Panc1 (cell line): ENCODE measurements at regions not wholly inside any gene's neighbourhood (a gene's known extent, or its start where the extent isn't known, plus 50 kb on each side); places are given as distances from the start of the nearest gene placed in this dataset.

Experiments used
- POLR2AphosphoS5 ChIP-seq: IDR thresholded peaks from 2 replicates; pipeline ENCODE4 v1.6.1; 2012; ENCODE audit warnings: mild to moderate bottlenecking, low read depth, low read length, moderate library complexity
- TF ChIP-seq, protein P1 (sequence below): fragments of 450-650 bp; IDR thresholded peaks from 2 replicates; pipeline ENCODE4 v1.5.1; 2017; ENCODE audit warnings: mild to moderate bottlenecking
- TF ChIP-seq, protein P2 (sequence below), 2 experiments: IDR thresholded peaks; 2 replicates each; pipeline ENCODE4 v1.6.1; 2011 to 2012; ENCODE audit warnings: low read depth in 2 of 2, control low read depth in 1 of 2, low read length in 1 of 2, mild to moderate bottlenecking in 1 of 2, moderate library complexity in 1 of 2; ENCODE audit not compliant: insufficient read depth in 1 of 2

DNA sequence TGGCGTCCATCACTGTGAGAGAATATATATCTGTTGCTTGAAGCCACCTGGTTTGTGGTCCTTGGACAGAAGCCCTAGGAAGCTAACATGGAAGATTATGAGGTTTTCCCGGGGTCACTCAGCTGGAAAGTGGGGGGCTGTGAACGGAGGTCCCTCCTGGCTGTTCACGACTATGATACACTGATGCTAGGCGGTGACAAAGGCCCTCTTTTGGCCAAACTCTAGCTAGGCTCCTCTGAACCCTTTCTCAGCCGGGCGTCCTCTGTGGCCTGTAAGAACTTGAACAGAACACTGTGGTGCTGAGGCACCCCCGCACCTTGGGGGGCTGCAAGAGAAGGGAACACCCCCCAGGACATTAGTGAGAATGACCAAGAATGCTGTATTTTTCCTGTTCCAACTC, 164.6 kb downstream of the TFCP2L1 start:
- TF ChIP-seq, protein P1, sequence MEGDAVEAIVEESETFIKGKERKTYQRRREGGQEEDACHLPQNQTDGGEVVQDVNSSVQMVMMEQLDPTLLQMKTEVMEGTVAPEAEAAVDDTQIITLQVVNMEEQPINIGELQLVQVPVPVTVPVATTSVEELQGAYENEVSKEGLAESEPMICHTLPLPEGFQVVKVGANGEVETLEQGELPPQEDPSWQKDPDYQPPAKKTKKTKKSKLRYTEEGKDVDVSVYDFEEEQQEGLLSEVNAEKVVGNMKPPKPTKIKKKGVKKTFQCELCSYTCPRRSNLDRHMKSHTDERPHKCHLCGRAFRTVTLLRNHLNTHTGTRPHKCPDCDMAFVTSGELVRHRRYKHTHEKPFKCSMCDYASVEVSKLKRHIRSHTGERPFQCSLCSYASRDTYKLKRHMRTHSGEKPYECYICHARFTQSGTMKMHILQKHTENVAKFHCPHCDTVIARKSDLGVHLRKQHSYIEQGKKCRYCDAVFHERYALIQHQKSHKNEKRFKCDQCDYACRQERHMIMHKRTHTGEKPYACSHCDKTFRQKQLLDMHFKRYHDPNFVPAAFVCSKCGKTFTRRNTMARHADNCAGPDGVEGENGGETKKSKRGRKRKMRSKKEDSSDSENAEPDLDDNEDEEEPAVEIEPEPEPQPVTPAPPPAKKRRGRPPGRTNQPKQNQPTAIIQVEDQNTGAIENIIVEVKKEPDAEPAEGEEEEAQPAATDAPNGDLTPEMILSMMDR: no peak
- no peak for TF ChIP-seq POLR2AphosphoS5
- TF ChIP-seq, protein P2, sequence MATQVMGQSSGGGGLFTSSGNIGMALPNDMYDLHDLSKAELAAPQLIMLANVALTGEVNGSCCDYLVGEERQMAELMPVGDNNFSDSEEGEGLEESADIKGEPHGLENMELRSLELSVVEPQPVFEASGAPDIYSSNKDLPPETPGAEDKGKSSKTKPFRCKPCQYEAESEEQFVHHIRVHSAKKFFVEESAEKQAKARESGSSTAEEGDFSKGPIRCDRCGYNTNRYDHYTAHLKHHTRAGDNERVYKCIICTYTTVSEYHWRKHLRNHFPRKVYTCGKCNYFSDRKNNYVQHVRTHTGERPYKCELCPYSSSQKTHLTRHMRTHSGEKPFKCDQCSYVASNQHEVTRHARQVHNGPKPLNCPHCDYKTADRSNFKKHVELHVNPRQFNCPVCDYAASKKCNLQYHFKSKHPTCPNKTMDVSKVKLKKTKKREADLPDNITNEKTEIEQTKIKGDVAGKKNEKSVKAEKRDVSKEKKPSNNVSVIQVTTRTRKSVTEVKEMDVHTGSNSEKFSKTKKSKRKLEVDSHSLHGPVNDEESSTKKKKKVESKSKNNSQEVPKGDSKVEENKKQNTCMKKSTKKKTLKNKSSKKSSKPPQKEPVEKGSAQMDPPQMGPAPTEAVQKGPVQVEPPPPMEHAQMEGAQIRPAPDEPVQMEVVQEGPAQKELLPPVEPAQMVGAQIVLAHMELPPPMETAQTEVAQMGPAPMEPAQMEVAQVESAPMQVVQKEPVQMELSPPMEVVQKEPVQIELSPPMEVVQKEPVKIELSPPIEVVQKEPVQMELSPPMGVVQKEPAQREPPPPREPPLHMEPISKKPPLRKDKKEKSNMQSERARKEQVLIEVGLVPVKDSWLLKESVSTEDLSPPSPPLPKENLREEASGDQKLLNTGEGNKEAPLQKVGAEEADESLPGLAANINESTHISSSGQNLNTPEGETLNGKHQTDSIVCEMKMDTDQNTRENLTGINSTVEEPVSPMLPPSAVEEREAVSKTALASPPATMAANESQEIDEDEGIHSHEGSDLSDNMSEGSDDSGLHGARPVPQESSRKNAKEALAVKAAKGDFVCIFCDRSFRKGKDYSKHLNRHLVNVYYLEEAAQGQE (IDR thresholded peaks at IDR 0.05; ENCODE audit: insufficient read depth in 1 of 2, low read depth in 2 of 2, low read length in 1 of 2): no peak
